ENCODE measurements at regions not wholly inside any gene's neighbourhood (a gene's known extent, or its start where the extent isn't known, plus 50 kb on each side); places are given as distances from the start of the nearest gene placed in this dataset.

DNA sequence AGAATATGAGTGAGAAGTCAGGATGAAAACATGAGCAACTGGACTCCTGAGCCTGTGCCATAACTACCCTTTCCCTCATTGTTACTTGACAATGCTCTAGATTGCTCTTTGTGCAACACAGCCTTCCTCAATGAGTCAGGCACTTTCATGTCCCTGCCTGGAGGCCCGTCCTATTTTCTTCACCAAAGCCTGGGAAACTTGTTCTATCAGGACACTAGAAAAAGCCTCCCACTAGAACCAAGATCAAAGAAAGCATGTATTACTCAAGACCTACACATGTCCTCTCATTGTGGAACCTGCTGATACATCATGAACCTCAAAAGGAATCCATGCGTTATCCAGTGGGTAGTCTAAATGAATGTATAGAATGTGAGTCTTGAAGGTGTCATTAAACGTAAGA is 624.5 kb downstream of the TOX3 start:
- H2AFZ ChIP-seq, result no peak overlapping the region
- DNase-seq (ENCODE audit: low spot score), result no peak
- H3K36me3 ChIP-seq (replicated peaks; ENCODE audit: insufficient read depth, low read depth), result no peaks in the 10 kb centered on the region
- no peak overlapping the region for H3K27ac ChIP-seq
- H4K20me1 ChIP-seq (ENCODE audit: insufficient read depth, poor library complexity, severe bottlenecking), result no peaks in the 10 kb centered on the region
- no peak overlapping the region for H3K4me3 ChIP-seq
- no peaks in the 10 kb centered on the region for H3K4me1 ChIP-seq (ENCODE audit: insufficient read depth)
- no peak for TF ChIP-seq CTCF (IDR thresholded peaks at IDR 0.05; ENCODE audit: poor library complexity)
- no peak for TF ChIP-seq EZH2phosphoT487 (IDR thresholded peaks at IDR 0.05; ENCODE audit: low read depth, severe bottlenecking, unreplicated experiment)
- no peak for TF ChIP-seq EZH2 (IDR thresholded peaks at IDR 0.05; ENCODE audit: borderline replicate concordance)
- no peaks in the 10 kb centered on the region for H3K79me2 ChIP-seq
- 86% methylated on average over 3 of the region's 3 CpGs for WGBS (ENCODE audit: low lambda C conversion rate, missing lambda C conversion rate)
- peaks cover 3% of the 10 kb centered on the region for H3K27me3 ChIP-seq
- no peaks in the 10 kb centered on the region for H3K9me3 ChIP-seq (ENCODE audit: low read depth)
- no peaks in the 10 kb centered on the region for H3K9me2 ChIP-seq (replicated peaks; ENCODE audit: insufficient read depth)
- H3K4me2 ChIP-seq, result no peak overlapping the region

DNA sequence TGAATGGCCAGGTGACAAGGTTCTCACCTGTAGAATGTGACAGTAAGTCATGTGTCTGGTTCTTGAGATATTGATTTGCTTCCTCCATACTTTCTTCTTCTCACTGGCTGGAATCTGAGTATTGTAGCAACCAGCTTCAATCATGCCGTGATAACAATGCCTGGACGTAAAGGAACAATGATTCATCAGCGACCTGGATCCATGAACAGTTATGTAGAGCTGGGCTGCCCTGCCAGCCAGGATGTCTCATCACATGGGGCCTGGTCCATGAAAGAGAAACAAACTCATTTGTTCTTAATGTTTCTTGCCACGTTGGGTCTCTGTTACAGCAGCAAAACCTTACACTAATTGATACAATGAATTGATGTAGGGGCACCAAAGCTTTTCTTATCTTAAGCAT is 627.2 kb downstream of the TOX3 start:
- WGBS (ENCODE audit: low lambda C conversion rate, missing lambda C conversion rate), result 92% methylated on average over 4 of the region's 4 CpGs
- TF ChIP-seq EZH2phosphoT487 (IDR thresholded peaks at IDR 0.05; ENCODE audit: low read depth, severe bottlenecking, unreplicated experiment) (no peak), CTCF (IDR thresholded peaks at IDR 0.05; ENCODE audit: poor library complexity) (no peak), EZH2 (IDR thresholded peaks at IDR 0.05; ENCODE audit: borderline replicate concordance) (no peak)
- H3K27me3 ChIP-seq, result no peaks in the 10 kb centered on the region
- no peaks in the 10 kb centered on the region for H4K20me1 ChIP-seq (ENCODE audit: insufficient read depth, poor library complexity, severe bottlenecking)
- H3K4me2 ChIP-seq, result no peak overlapping the region
- DNase-seq (ENCODE audit: low spot score), result no peak
- H3K27ac ChIP-seq, result no peak overlapping the region
- no peaks in the 10 kb centered on the region for H3K79me2 ChIP-seq
- no peaks in the 10 kb centered on the region for H3K9me2 ChIP-seq (replicated peaks; ENCODE audit: insufficient read depth)
- H3K4me1 ChIP-seq (ENCODE audit: insufficient read depth), result no peaks in the 10 kb centered on the region
- H3K9me3 ChIP-seq (ENCODE audit: low read depth), result no peaks in the 10 kb centered on the region
- H2AFZ ChIP-seq, result no peak overlapping the region
- no peak overlapping the region for H3K4me3 ChIP-seq
- no peaks in the 10 kb centered on the region for H3K36me3 ChIP-seq (replicated peaks; ENCODE audit: insufficient read depth, low read depth)

DNA sequence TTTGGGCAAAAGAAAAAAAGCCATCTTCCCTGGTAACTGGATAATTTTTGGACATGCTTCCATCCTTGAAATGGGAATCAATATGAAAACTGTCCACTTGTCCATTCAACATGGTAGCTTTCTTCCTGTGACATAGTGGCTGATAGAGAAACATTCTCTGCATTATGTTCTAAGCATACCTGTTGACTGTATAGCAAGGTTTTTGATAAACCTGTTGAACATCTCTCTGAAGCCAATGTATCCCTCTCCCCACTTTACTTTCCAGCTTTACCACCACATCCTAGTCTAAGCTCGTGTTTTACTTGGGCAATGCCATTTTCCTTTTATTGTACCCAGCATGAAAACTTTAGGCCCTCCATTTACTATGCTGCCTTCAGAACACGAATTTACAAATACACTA is 630.1 kb downstream of the TOX3 start:
- no peaks in the 10 kb centered on the region for H3K79me2 ChIP-seq
- H3K36me3 ChIP-seq (replicated peaks; ENCODE audit: insufficient read depth, low read depth), result no peaks in the 10 kb centered on the region
- no peak overlapping the region for H2AFZ ChIP-seq
- no peak for DNase-seq (ENCODE audit: low spot score)
- no peaks in the 10 kb centered on the region for H4K20me1 ChIP-seq (ENCODE audit: insufficient read depth, poor library complexity, severe bottlenecking)
- no peaks in the 10 kb centered on the region for H3K9me2 ChIP-seq (replicated peaks; ENCODE audit: insufficient read depth)
- no peak overlapping the region for H3K4me3 ChIP-seq
- TF ChIP-seq CTCF (IDR thresholded peaks at IDR 0.05; ENCODE audit: poor library complexity), result no peak
- WGBS (ENCODE audit: low lambda C conversion rate, missing lambda C conversion rate), result 90% methylated on average over 2 of the region's 2 CpGs
- no peak overlapping the region for H3K4me2 ChIP-seq
- no peaks in the 10 kb centered on the region for H3K4me1 ChIP-seq (ENCODE audit: insufficient read depth)
- no peak overlapping the region for H3K27ac ChIP-seq
- no peaks in the 10 kb centered on the region for H3K27me3 ChIP-seq
- no peaks in the 10 kb centered on the region for H3K9me3 ChIP-seq (ENCODE audit: low read depth)

DNA sequence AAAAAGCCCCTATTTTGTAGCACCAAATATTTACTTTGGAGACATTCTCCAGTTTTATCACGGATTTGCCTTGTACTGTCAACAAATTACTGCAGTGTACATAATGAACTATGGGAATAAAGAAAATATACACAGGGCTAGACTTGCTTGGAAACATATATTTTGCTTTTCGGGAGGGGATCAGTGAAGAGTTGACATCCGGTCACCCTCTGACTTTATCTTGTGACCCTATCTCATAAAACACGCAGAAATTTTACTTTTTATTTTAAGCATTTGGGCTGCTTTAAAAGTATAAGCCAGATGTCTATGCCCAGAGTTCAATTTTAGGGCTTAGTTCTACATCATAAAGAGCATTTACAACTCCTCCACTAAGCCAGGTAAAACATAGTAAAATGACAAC is 630.7 kb downstream of the TOX3 start:
- 32% methylated on average over 4 of the region's 4 CpGs for WGBS (ENCODE audit: low lambda C conversion rate, missing lambda C conversion rate)
- Histone ChIP-seq H3K4me1 (ENCODE audit: insufficient read depth) (no peaks in the 10 kb centered on the region), H4K20me1 (ENCODE audit: insufficient read depth, poor library complexity, severe bottlenecking) (no peaks in the 10 kb centered on the region), H3K79me2 (no peaks in the 10 kb centered on the region), H3K9me2 (replicated peaks; ENCODE audit: insufficient read depth) (no peaks in the 10 kb centered on the region), H3K4me2 (no peak overlapping the region), H3K27me3 (no peaks in the 10 kb centered on the region), H3K9me3 (ENCODE audit: low read depth) (no peaks in the 10 kb centered on the region), H2AFZ (no peak overlapping the region), H3K36me3 (replicated peaks; ENCODE audit: insufficient read depth, low read depth) (no peaks in the 10 kb centered on the region), H3K27ac (no peak overlapping the region), H3K4me3 (no peak overlapping the region)
- TF ChIP-seq CTCF (IDR thresholded peaks at IDR 0.05; ENCODE audit: poor library complexity), result no peak
- TF ChIP-seq EZH2phosphoT487 (IDR thresholded peaks at IDR 0.05; ENCODE audit: low read depth, severe bottlenecking, unreplicated experiment), result no peak
- TF ChIP-seq EZH2 (IDR thresholded peaks at IDR 0.05; ENCODE audit: borderline replicate concordance), result no peak
- no peak for DNase-seq (ENCODE audit: low spot score)
